ENCODE measurements at regions not wholly inside any gene's neighbourhood (a gene's known extent, or its start where the extent isn't known, plus 50 kb on each side); places are given as distances from the start of the nearest gene placed in this dataset.

DNA sequence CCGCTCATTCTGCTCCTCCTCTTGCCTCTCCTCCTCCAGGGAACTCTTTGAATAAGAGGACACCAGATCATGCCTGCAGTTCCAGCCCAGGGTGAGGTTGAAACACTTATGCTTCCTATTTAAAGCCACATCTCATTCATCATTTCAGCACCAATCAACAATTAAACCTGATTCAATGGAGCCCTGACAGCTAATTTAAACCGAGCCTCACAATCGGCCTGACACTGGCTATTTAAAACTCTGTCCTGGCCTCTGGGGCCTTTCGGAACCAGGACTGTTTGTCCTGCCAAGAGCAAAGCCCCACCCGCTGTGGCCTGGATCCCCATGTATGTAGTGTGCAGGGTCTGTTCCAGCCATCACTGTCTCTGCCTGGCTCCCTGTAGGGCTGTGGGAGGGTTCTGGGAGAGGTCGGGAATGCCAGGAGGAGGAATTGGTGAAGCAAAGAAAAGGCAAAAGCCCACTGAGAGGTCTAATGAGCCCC, 97.4 kb downstream of the MCFD2 start:
- H3K9me3 Mint-ChIP-seq = peaks cover 0 to 2% (median 0%) of the 10 kb centered on the region in 11 donors
- H3K27me3 Mint-ChIP-seq = peaks cover 0 to 13% (median under 1%) of the 10 kb centered on the region in 5 donors
- ChIA-PET CTCF (no interaction called here), POLR2A (no interaction called here)
- Histone ChIP-seq H3K4me3 (ENCODE audit: low read length) (no peak overlapping the region), H3K4me1 (ENCODE audit: control insufficient read depth in 2 of 2, insufficient read depth in 2 of 2, low read length in 2 of 2) (no peaks in the 10 kb centered on the region), H3K27me3 (ENCODE audit: control insufficient read depth in 2 of 2, insufficient read depth in 2 of 2, low read length in 2 of 2) (peaks cover 0 to under 1% of the 10 kb centered on the region in 2 donors), H3K27ac (ENCODE audit: low read depth, low read length) (no peak overlapping the region), H3K36me3 (ENCODE audit: control insufficient read depth in 2 of 3, insufficient read depth in 3 of 3, low read length in 3 of 3) (no peaks in the 10 kb centered on the region), H3K9me3 (ENCODE audit: control insufficient read depth in 2 of 3, low read length in 3 of 3) (no peaks in the 10 kb centered on the region)
- ATAC-seq = no peak
- H3K27ac Mint-ChIP-seq = no peak overlapping the region
- intact Hi-C loops (cut with micrococcal nuclease) = no loop called here
- H3K36me3 Mint-ChIP-seq = no peaks in the 10 kb centered on the region
- H3K4me3 Mint-ChIP-seq = no peak overlapping the region
- DNase-seq = no peak
- H3K4me1 Mint-ChIP-seq = no peaks in the 10 kb centered on the region

- Histone ChIP-seq H3K36me3 (ENCODE audit: control insufficient read depth in 2 of 3, insufficient read depth in 3 of 3, low read length in 3 of 3) (no peaks in the 10 kb centered on the region), H3K4me3 (ENCODE audit: low read length) (no peak overlapping the region), H3K9me3 (ENCODE audit: control insufficient read depth in 2 of 3, low read length in 3 of 3) (no peaks in the 10 kb centered on the region), H3K4me1 (ENCODE audit: control insufficient read depth in 2 of 2, insufficient read depth in 2 of 2, low read length in 2 of 2) (no peaks in the 10 kb centered on the region), H3K27me3 (ENCODE audit: control insufficient read depth in 2 of 2, insufficient read depth in 2 of 2, low read length in 2 of 2) (no peaks in the 10 kb centered on the region), H3K27ac (ENCODE audit: low read depth, low read length) (no peak overlapping the region)
- H3K27ac Mint-ChIP-seq = no peak overlapping the region
- ChIA-PET CTCF (no interaction called here), POLR2A (no interaction called here)
- no peak for ATAC-seq
- no peaks in the 10 kb centered on the region for H3K4me1 Mint-ChIP-seq
- H3K27me3 Mint-ChIP-seq = peaks cover 6 to 12% (median 10%) of the 10 kb centered on the region in 5 donors
- H3K36me3 Mint-ChIP-seq = no peaks in the 10 kb centered on the region
- DNase-seq = no peak
- intact Hi-C loops (cut with micrococcal nuclease) = no loop called here
- peaks cover 0 to 2% (median 0%) of the 10 kb centered on the region in 11 donors for H3K9me3 Mint-ChIP-seq
- no peak overlapping the region for H3K4me3 Mint-ChIP-seq
Observed at GRCh38 chr2:46816846-46817726, 98.5 kb downstream of the MCFD2 start.

DNA sequence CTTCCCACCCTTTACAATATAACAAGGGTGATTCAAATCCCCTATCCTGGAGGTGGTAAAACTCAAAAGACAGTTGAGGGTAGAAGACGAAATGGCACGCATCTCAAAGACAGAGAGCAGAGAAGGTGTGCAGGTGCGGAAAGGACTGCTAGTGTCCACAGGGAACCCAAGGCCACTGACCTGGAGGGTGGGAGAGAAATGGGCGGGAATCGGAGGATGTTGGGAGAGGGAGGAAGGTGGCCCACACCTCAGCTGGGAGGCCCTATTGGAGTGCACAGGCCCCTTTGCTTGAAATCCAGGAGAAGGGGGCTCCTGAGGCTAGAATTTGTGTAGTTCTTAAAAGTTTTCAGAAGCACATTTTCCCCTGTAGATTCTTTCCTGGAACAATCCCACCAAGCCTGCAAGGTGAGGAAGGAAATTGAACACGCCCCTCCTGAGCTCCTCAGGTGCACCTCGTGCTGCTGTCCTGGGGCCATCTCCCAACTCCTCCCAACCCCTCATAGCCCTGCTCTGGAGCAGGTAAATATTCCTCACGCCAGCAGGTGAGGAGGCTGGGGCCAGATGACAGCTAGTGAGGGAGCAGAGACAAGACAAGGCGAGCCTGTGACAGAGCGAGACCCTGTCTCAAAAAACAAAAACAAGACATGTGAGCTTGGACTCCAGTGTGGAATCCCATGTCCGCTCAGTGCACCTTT, 99.3 kb downstream of the MCFD2 start:
- POLR2A ChIA-PET = no interaction called here
- no peak for DNase-seq

DNA sequence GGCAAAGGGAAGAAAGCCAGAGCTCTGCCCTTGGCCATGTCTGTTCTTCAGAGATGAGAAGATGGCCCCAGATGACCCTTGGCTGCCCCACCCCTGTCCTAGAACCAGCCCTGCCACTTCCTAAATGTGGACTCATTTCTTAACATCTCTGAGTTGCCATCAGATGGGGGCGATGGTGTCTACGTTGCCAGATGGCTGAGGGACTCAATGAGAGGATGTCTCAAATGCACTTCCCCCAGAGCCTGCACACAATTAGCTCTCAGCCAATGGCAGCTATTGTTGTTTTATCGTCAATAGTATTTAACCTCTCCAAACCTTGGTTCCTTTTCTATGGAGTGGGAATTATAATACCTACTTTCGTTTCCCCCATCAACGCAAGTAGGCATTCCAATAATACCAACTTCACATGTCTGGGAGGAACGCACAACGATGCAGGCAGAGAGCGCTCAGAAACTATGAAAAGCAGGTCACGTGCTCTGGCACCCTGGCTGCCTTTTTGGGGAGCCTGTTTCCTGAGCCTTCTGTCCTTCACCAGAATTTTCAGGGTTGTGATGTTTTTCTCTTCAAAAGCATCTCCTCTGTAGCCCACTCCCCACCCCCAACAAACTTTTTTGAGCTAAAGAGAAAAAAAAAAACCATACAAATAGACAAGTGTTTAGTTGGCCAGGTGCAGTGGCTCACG, 100.3 kb downstream of the MCFD2 start:
- DNase-seq (no peak), ATAC-seq (no peak)
- ChIA-PET CTCF (no interaction called here), POLR2A (no interaction called here)
- H3K4me1 Mint-ChIP-seq = no peaks in the 10 kb centered on the region
- peaks cover 8 to 23% (median 12%) of the 10 kb centered on the region in 5 donors for H3K27me3 Mint-ChIP-seq
- Histone ChIP-seq H3K36me3 (ENCODE audit: control insufficient read depth in 2 of 3, insufficient read depth in 3 of 3, low read length in 3 of 3) (no peaks in the 10 kb centered on the region), H3K4me3 (ENCODE audit: low read length) (no peak overlapping the region), H3K27ac (ENCODE audit: low read depth, low read length) (no peak overlapping the region), H3K4me1 (ENCODE audit: control insufficient read depth in 2 of 2, insufficient read depth in 2 of 2, low read length in 2 of 2) (no peaks in the 10 kb centered on the region), H3K27me3 (ENCODE audit: control insufficient read depth in 2 of 2, insufficient read depth in 2 of 2, low read length in 2 of 2) (no peaks in the 10 kb centered on the region), H3K9me3 (ENCODE audit: control insufficient read depth in 2 of 3, low read length in 3 of 3) (no peaks in the 10 kb centered on the region)
- H3K36me3 Mint-ChIP-seq = no peaks in the 10 kb centered on the region
- H3K4me3 Mint-ChIP-seq = no peak overlapping the region
- intact Hi-C loops (cut with micrococcal nuclease) = no loop called here
- no peak overlapping the region for H3K27ac Mint-ChIP-seq
- H3K9me3 Mint-ChIP-seq = peaks cover 0 to 2% (median 0%) of the 10 kb centered on the region in 11 donors

More for the DNA sequence above, 99.3 kb downstream of the MCFD2 start:
- no peaks in the 10 kb centered on the region for H3K9me3 ChIP-seq (ENCODE audit: control insufficient read depth in 2 of 3, low read length in 3 of 3)
- no peak for ATAC-seq
- H3K27ac ChIP-seq (ENCODE audit: low read depth, low read length) = no peak overlapping the region
- H3K36me3 ChIP-seq (ENCODE audit: control insufficient read depth in 2 of 3, insufficient read depth in 3 of 3, low read length in 3 of 3) = no peaks in the 10 kb centered on the region
- H3K4me3 Mint-ChIP-seq = no peak overlapping the region
- no peak overlapping the region for H3K27ac Mint-ChIP-seq
- no peaks in the 10 kb centered on the region for H3K36me3 Mint-ChIP-seq
- H3K27me3 Mint-ChIP-seq = peaks cover 7 to 18% (median 16%) of the 10 kb centered on the region in 5 donors
- intact Hi-C loops (cut with micrococcal nuclease) = no loop called here
- no peaks in the 10 kb centered on the region for H3K4me1 ChIP-seq (ENCODE audit: control insufficient read depth in 2 of 2, insufficient read depth in 2 of 2, low read length in 2 of 2)
- peaks cover 0 to 2% (median 0%) of the 10 kb centered on the region in 11 donors for H3K9me3 Mint-ChIP-seq
- no peaks in the 10 kb centered on the region for H3K27me3 ChIP-seq (ENCODE audit: control insufficient read depth in 2 of 2, insufficient read depth in 2 of 2, low read length in 2 of 2)
- no peaks in the 10 kb centered on the region for H3K4me1 Mint-ChIP-seq
- CTCF ChIA-PET = no interaction called here
- no peak overlapping the region for H3K4me3 ChIP-seq (ENCODE audit: low read length)

- DNase-seq (no peak), ATAC-seq (no peak)
- intact Hi-C loops (cut with micrococcal nuclease) = no loop called here
- no peaks in the 10 kb centered on the region for H3K4me1 ChIP-seq (ENCODE audit: control insufficient read depth in 2 of 2, insufficient read depth in 2 of 2, low read length in 2 of 2)
- H3K36me3 ChIP-seq (ENCODE audit: control insufficient read depth in 2 of 3, insufficient read depth in 3 of 3, low read length in 3 of 3) = no peaks in the 10 kb centered on the region
- POLR2A ChIA-PET = no interaction called here
- H3K27ac Mint-ChIP-seq = no peak overlapping the region
- no peak overlapping the region for H3K27ac ChIP-seq (ENCODE audit: low read depth, low read length)
- H3K4me1 Mint-ChIP-seq = no peaks in the 10 kb centered on the region
- no peak overlapping the region for H3K4me3 Mint-ChIP-seq
- H3K27me3 ChIP-seq (ENCODE audit: control insufficient read depth in 2 of 2, insufficient read depth in 2 of 2, low read length in 2 of 2) = no peaks in the 10 kb centered on the region
- CTCF ChIA-PET = no interaction called here
- H3K9me3 ChIP-seq (ENCODE audit: control insufficient read depth in 2 of 3, low read length in 3 of 3) = no peaks in the 10 kb centered on the region
- no peaks in the 10 kb centered on the region for H3K36me3 Mint-ChIP-seq
- H3K9me3 Mint-ChIP-seq = peaks cover 0 to 7% (median under 1%) of the 10 kb centered on the region in 11 donors
- peaks cover 8 to 27% (median 16%) of the 10 kb centered on the region in 5 donors for H3K27me3 Mint-ChIP-seq
- no peak overlapping the region for H3K4me3 ChIP-seq (ENCODE audit: low read length)
Observed at GRCh38 chr2:46814160-46814961, 101.2 kb downstream of the MCFD2 start.

GRCh38 chr2:46813680-46814079, 101.9 kb downstream of the MCFD2 start:
- Histone ChIP-seq H3K4me1 (ENCODE audit: control insufficient read depth in 2 of 2, insufficient read depth in 2 of 2, low read length in 2 of 2) (no peaks in the 10 kb centered on the region), H3K27ac (ENCODE audit: low read depth, low read length) (no peak overlapping the region), H3K27me3 (ENCODE audit: control insufficient read depth in 2 of 2, insufficient read depth in 2 of 2, low read length in 2 of 2) (no peaks in the 10 kb centered on the region), H3K36me3 (ENCODE audit: control insufficient read depth in 2 of 3, insufficient read depth in 3 of 3, low read length in 3 of 3) (no peaks in the 10 kb centered on the region), H3K9me3 (ENCODE audit: control insufficient read depth in 2 of 3, low read length in 3 of 3) (no peaks in the 10 kb centered on the region), H3K4me3 (ENCODE audit: low read length) (no peak overlapping the region)
- Mint-ChIP-seq H3K9me3 (peaks cover 0 to 14% (median 6%) of the 10 kb centered on the region in 11 donors), H3K4me3 (no peak overlapping the region), H3K36me3 (no peaks in the 10 kb centered on the region), H3K4me1 (no peaks in the 10 kb centered on the region), H3K27me3 (peaks cover 8 to 27% (median 22%) of the 10 kb centered on the region in 5 donors), H3K27ac (no peak overlapping the region)
- intact Hi-C loops (cut with micrococcal nuclease) = no loop called here
- DNase-seq (no peak), ATAC-seq (no peak)
- ChIA-PET POLR2A (no interaction called here), CTCF (no interaction called here)

Data from naive thymus-derived CD4-positive, alpha-beta T cell (primary cell).